GM18505 (cell line): ENCODE measurements at regions not wholly inside any gene's neighbourhood (a gene's known extent, or its start where the extent isn't known, plus 50 kb on each side); places are given as distances from the start of the nearest gene placed in this dataset.
"Not testable (repeated sequence)": the region's sequence is repeated elsewhere in the genome, so short reads cannot be mapped to it uniquely, and the experiment has no call there.

Source experiments
- ATAC-seq: cut with Tn5 transposase; IDR thresholded peaks from one replicate; pipeline ENCODE4 v1.9.1; 2021; ENCODE audit not compliant: unreplicated experiment
- POLR2A ChIP-seq: IDR thresholded peaks from 4 replicates; pipeline ENCODE4 v1.6.1; 2011; ENCODE audit warnings: borderline replicate concordance; ENCODE audit not compliant: insufficient read depth, insufficient read length; ENCODE audit errors: extremely low read depth

DNA sequence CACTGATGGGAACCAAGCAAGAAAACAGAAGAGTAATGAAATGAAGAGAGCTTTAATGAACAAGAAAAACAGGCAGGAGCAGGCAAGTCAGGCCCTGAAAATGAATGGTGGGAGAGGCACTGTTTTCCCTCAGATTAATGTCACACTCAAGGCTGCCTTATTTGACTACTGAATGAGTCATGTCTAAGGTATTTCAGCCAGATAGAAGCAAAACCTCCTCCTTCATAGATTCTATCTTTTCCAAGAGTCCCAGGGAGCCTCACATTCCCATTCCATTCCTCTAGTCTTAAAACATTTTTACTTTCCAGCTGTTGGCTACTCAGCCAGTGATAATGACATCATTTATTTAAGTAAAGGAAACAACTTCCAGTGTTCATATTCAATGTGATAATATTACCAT is 228.4 kb upstream of the NRIP1 start:
- no peak for TF ChIP-seq POLR2A
- ATAC-seq: no peak

DNA sequence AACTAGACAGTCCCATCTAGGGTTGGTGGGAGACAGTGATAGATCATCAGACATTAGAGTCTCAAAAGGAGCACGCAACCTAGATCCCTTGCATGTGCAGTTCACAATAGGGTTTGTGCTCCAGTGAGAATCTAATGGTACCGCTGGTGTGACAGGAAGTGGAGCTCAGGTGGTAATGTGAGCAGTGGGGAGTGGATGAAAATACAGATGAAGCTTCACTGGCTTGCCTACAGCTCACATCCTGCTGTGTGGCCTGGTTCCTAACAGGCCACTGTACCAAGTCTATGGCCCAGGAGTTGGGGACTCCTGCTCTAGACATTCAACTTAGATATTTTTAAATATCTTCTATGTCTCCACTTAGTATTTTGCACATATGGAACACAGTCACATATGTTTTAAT is 231.1 kb upstream of the NRIP1 start:
- no peak for ATAC-seq

DNA sequence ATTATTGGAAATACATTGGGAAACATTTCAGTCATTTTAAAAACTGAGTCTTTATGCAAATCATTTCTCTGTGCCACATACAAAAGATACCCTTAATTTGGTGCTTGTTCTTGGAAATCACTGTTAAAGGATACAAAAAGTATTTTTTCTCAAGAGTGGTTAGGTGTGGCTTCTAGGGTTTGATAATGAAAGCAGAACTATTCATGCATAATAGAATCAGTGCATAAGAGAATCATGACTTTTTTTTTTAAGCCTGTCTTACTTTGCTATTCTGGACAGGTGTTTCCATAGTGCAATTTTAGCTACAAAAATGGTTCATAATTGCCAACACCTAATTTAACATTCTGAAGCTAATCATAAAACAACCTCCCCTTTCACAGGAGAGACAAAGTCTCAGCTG is 233.0 kb upstream of the NRIP1 start:
- TF ChIP-seq POLR2A: no peak
- no peak for ATAC-seq

More for the DNA sequence above, 231.1 kb upstream of the NRIP1 start:
- no peak for TF ChIP-seq POLR2A

DNA sequence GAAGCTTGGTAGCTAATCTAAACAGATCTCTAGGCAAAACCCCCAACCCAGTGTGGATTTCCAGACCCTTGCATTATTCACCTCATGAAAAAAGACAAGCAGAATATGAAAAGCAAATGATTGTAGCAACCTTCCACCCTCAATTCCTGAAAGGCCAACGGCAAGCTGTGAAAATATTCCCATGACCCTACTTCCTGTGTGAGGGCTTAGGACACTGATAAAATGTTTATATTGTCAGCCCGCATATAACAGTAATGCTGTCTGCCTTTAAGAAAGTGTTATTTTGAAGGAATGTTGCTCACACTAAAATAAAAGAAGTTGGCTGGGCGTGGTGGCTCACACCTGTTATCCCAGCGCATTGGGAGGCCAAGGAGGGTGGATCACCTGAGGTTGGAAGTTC is 233.5 kb upstream of the NRIP1 start:
- no peak for TF ChIP-seq POLR2A
- no peak for ATAC-seq

DNA sequence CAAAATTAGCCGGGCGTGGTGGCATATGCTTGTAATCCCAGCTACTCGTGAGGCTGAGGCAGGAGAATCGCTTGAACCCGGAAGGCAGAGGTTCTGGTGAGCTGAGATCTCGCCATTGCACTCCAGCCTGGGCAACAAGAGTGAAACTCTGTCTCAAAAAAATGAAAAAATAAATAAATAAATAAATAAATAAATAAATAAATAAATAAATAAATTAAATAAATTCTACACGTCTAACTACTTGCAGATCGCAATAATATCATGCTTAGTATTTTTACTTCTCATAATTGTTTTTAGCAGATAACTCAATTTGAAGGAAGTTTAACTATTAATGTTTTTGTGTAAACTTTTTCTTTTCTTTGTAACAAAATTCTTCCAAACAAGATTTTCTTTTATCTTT is 234.0 kb upstream of the NRIP1 start:
- not testable (repeated sequence) for ATAC-seq

DNA sequence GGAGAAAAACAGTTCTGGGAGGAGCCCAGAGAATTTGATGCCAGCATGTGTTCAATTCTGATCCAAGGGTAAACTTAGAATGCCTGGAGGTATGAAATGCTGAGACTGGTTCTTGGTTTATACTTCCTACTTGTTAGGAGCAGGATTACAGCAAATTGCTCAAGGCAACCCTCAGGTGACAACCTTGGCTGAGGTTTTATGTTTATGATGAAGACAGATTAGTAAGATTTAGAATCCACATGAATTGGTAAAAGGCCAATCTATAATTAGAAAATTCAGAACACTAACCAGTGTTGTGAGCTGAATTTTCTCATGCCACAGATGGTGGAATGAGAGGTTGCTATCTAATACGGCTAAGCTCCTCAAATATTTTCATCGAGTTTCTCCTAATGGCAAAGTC is 235.3 kb upstream of the NRIP1 start:
- TF ChIP-seq POLR2A: no peak
- no peak for ATAC-seq

DNA sequence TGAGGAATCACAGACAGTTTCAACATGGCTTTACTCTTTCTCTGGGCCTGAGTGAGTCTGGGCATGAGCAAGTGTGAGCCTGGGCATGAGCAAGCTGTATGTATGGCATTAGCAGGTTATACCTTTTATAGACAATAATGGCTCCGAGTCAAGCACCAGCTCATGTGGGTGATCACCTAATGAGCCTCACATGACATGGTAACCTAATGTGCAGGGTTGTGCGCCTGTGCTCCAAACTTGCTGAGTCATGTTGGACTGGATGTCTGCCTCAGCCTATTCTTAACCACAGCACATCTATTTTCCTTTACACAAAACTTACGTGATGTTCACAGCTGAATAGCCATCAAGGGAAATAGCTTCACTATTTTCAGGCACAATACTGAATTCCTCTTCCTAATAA is 236.2 kb upstream of the NRIP1 start:
- ATAC-seq: no peak
- TF ChIP-seq POLR2A: no peak

DNA sequence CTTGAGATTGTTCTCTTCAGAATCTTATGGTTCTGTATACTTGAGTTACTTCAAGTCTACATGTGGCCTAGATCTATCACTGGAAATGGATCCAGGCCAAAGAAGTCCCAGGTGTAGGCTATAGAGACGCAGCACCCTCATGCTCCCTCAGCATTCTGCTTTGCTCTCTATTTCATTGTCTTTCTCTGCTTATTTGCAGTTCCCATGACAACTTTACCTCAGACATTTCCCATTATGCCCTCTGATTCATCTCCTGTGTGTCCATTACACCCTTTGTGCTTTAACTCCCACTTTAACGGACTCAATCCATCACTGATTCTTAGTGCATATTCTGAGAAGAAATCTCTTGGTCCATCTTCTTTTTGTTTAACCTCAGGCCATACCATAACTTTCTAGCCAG is 236.9 kb upstream of the NRIP1 start:
- no peak for TF ChIP-seq POLR2A
- ATAC-seq: no peak

DNA sequence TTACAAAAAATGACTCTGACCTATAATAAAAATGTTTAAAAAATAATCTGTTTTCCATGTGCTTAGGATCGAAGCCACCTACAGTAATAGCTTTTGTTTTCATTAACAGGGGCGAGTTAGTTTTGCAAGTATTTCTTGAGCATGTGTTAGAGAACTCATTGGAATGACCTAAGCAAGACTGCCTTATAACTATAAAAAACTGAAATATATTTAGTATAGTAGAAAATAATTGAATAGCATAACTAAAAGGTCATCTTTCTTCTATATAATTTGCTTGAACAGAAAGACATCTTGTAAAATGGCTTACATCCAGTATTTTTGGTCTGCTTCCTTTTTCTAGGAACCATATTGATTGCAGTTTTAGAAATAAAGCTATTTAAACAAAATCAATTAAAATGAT is 241.5 kb upstream of the NRIP1 start:
- no peak for TF ChIP-seq POLR2A
- ATAC-seq: no peak

DNA sequence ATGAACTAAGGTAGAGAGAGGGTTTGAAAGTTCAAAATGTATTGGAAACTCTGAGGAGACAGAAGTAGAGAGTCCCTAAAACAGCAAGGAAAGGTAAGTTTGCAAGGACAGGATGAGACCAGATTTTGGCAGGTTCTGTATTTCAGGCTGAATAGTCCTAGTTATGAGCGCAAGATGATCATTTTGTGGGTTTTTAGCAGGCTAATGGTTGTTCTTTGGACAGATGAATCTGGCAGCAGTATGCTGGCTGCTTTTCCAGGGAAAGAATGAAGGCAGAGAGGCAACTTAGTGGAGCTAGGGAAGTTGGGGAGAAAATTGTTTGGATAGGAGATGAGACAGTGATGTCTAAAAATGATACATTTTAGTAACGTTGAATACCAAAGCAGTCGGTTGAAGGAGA is 243.5 kb upstream of the NRIP1 start:
- ATAC-seq: no peak
- no peak for TF ChIP-seq POLR2A

DNA sequence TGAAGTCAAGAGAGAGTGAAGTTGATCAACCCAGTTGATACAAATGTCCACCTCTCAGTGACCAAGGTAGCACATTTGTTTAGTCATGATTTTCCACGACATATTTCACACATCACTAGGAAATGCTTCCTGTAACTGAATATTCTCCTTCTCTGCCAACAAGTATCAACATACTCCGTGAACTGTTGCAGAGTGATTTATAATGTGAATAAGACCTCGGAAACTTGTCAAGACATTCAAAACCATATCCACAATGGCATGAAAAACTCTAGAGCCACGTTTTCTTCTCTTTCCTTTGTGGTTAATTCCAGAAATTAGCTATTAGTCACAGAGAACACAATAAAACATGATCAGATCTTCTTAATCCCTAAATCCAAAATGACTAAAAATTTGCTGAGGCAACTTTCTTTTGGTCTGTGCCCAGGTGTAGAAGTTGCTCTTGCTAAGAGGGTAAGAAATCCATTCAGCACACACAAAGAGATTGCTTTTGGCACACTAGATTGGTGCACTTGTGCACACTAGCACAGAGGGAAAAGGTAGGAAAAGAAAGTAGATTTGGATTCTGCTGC is 244.3 kb upstream of the NRIP1 start:
- no peak for ATAC-seq
- TF ChIP-seq POLR2A: no peak

DNA sequence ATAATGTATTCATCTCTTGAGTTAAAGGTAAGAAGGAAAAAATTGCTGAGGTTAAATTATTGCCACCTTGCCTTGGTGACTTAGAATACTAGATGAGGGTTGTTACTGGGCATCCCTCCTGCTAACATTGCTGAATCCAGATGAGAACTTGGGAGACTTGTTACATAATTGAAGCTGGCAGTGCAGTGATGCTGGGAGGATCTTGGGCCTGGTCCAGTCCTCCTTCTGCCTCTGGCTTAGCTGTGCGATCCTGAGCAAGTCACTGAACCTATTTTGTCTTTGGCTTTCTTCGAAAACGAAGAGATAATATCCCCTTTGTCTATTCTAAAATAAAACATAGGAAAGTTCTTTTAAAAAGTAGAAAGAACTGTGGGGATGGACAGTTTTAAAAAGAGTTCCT is 244.9 kb upstream of the NRIP1 start:
- TF ChIP-seq POLR2A: no peak
- ATAC-seq: no peak

DNA sequence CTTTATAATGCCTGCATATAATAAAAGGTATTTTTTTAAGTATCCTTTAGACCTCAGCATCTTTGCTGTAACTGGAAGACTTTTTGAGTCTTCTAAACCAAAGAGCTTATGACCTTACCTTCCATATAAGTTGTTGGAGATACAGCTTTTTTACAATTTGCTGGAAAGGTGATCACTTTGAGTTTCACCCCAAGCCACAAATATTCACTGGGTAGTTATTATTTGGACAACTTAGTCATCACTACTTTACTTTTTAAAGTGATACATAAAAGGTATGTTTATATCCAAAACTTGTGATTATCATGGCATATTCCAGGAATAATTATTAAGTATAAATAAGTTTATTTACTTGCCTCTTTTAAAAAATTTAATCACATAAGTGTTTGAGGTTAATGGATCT is 246.7 kb upstream of the NRIP1 start:
- no peak for ATAC-seq
- no peak for TF ChIP-seq POLR2A

DNA sequence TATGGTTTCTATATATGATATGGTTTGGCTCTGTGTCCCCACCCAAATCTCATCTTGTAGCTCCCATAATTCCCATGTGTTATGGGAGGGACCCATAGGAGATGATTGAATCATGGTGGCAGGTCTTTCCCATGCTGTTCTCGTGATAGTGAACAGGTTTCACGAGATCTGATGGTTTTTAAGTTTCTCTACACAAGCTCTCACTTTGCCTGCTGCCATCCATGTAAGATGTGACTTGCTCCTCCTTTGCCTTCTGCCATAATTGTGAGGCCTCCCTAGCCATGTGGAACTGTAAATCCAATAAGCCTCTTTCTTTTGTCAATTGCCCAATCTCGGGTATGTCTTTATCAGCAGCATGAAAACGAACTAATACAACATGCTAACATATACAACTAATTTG is 252.2 kb upstream of the NRIP1 start:
- not testable (repeated sequence) for ATAC-seq

DNA sequence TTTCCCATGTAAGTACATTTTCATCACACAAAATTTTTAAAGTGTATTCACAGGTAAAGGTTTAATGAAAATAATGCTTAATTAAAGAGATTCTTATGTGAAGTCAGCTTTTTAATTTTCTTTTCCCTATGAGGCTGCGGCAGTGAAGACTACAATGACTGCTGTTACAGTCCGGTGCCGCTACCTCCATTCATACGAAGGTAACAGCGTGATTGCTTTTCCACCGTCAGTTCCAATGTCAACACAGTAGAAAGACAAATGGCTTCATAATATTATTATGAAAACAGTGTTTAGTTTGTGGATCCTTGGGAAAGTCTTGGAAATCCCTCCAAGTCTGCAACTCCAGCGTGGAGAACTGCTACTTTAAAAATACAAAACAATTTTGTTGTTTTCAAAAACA is 254.9 kb upstream of the NRIP1 start:
- TF ChIP-seq POLR2A: no peak
- ATAC-seq: no peak
